ENCODE measurements at regions not wholly inside any gene's neighbourhood (a gene's known extent, or its start where the extent isn't known, plus 50 kb on each side); places are given as distances from the start of the nearest gene placed in this dataset.

GRCh38 chr3:6079011-6079410, 781.9 kb upstream of the GRM7 start:
- TF ChIP-seq POLR2A (IDR thresholded peaks at IDR 0.05) (no peak), CTCF (IDR thresholded peaks at IDR 0.05) (no peak)
